HG03432 (cell line): ENCODE measurements at regions not wholly inside any gene's neighbourhood (a gene's known extent, or its start where the extent isn't known, plus 50 kb on each side); places are given as distances from the start of the nearest gene placed in this dataset.

Source experiments
- ATAC-seq: cut with Tn5 transposase; IDR thresholded peaks from one replicate; pipeline ENCODE4 v1.9.1; 2021; ENCODE audit warnings: mild to moderate bottlenecking, moderate library complexity; ENCODE audit not compliant: unreplicated experiment

- no peak for ATAC-seq
Observed at GRCh38 chr4:125434136-125434535, 119.4 kb downstream of the FAT4 start.

DNA sequence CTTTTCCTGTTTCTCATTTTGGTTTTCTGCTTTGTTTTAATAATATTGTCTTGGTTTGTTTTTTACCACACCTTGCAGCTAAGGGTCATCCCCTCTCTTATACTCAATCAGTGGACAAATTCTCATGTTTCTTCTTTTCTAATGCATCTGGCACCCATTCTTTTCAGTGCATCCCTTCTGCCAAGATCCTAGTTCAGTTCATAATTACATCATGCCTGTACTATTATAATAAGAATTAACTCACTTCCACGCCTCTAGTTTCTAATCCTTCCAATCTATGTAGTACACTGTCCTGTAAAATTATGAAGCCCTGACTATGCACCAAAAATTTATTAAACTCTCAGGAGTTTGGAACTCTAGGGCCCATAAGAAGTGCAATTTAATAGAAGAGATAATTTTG is 126.1 kb downstream of the FAT4 start:
- ATAC-seq, result no peak

DNA sequence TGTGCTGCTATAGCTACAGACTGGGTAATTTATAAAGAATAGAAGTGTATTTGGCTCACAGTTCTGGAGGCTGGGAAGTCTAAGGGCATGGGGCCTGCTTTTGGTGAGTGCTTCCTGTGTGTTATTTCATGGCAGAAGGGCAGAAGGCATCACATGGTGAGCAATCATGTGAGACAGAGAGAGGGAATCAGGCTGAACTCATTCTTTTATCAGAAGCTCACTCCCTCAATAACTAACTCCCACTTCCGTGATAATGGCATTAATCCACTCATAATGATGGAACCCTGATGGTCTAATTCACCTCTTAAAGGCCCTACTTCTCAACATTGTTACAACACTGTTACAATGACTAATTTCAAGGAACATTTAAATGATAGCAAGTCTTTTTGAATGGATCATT is 129.4 kb downstream of the FAT4 start:
- ATAC-seq, result no peak

DNA sequence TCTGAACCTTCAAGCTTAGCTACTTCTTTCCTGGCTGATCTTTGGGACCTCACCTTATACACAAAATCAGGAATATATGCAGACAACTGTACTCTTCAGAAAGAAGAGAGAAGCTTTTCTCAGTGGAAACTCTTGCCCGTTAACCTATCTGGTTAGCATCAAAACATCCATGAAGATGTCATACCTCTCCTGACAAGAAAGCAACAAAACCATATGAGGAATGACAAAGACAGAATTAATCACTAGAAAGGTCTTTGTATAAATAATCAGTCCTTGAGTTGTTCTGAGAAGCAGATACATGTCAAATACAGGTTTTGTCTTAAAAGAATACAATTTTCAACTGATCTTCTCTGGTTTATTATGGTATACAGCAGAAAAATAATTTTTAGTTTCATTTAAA is 130.8 kb downstream of the FAT4 start:
- ATAC-seq, result no peak

- ATAC-seq, result no peak
Observed at GRCh38 chr4:125447551-125448290, 133.0 kb downstream of the FAT4 start.

- ATAC-seq, result no peak
Observed at GRCh38 chr4:125456075-125456474, 141.3 kb downstream of the FAT4 start.

DNA sequence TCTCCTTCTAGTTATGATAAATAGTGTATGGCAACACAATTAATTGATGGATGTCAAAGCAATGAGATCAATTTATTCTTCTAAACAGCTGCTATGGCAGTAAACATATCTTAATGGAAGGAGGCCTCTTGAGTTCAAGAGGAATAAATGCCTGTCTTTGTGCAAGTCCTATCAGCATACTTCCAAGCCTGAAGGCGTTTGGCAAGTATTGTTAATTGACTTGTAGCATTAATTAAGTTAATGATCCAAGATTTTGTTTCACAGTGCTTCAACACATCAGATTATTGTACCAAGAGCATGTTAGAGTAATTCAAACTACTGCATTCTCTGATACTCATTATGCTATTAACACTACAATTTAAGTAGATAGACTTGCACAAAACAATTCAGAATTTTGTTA is 144.8 kb downstream of the FAT4 start:
- no peak for ATAC-seq

- no peak for ATAC-seq
Observed at GRCh38 chr4:125461676-125462363, 147.1 kb downstream of the FAT4 start.

- no peak for ATAC-seq
Observed at GRCh38 chr4:125464146-125464545, 149.4 kb downstream of the FAT4 start.

GRCh38 chr4:125481334-125482045 is 166.7 kb downstream of the FAT4 start:
- no peak for ATAC-seq

DNA sequence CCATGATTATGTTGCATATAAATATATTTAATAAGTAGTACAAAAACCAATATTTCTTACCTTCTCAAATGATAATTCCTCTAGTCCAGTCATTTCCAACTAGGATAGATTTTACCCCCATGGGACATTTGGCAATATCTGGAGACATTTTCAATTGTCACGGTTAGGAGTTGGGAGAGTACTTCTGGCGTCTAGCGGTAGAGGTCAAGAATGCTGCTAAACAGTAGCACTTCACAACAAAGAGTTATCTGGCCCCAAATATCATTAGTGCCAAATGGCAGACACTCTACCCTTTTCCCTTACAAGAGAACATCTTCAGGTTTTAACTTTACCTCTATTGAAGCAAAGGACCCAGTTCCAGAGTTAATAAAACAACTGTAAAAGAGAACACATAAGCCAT is 168.1 kb downstream of the FAT4 start:
- ATAC-seq, result no peak

DNA sequence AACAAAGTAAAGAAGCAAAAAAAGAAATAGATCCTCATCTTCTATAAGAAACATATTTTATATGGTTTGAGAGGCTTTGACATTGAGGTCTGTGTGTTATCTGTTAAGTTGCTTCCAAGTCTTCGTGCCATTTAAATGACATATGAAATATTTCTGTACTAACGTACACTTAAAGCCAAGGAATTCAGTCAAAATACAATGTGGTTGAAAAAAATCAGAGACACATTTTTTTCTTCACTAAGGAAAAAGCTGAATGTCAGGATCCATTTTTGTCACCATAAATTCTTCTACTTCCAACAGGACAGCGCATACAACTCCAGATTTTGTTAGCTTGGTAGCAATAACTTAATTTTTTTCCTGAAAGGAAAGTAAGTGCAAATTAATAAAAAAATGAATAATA is 168.5 kb downstream of the FAT4 start:
- ATAC-seq, result no peak

GRCh38 chr4:125484912-125485311 is 170.2 kb downstream of the FAT4 start:
- no peak for ATAC-seq

DNA sequence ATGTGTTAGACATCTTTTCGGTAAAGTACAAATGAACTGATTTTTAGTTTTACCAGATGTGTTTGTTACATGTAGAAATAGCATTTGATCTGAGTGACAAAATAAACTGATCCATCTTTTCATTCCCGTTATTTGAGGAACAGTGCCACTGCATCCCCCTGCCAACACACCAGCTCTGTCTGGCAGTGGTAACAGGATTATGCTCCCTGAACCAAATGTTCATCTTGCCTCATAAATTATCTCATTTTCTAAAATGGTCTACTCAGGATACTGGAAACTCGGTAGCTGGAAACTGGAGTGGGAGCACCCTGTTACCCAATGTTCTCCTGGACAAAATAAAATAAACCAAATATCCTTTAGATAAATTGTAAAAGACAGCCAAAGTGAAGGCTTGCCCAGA is 171.6 kb downstream of the FAT4 start:
- no peak for ATAC-seq

- ATAC-seq, result no peak
Observed at GRCh38 chr4:125489952-125490690, 175.4 kb downstream of the FAT4 start.

- no peak for ATAC-seq
Observed at GRCh38 chr4:125492957-125493356, 178.2 kb downstream of the FAT4 start.

DNA sequence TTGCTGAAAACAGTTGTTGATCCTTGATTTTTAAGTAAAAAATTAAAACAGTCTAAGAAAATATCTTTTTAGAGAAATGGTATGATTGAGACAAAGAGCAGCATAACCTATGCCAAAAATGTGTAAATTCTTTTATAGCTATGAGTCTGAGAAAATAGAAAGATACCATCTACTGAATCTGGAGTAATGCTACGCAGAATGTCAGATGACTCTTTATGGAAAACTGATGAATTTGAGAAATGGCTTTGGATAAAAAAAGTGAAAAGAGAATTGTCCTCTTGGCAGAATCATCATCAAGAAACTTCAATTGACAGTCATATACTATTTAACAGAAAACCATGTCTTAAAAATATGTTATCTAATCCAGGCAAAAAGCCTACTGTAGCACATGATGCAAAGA is 183.1 kb downstream of the FAT4 start:
- no peak for ATAC-seq

DNA sequence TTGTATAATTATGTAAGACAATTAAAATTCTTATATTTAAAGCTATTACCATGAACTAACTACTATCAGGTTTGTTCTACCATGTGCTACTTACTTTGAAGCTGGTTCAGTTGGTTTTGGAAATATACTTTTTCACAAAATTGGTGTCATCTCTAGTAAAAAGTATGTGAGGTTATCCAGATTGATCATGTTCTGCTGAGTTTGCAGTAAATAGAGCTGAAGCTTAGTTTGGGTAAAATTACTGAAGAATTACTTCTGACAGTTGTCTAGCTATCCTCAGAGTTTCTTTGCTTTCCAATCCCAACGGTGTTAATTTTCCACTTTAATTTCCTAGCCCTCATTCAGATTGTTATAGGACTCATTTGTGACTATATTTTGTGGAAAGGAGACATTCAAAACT is 184.2 kb downstream of the FAT4 start:
- ATAC-seq, result no peak

DNA sequence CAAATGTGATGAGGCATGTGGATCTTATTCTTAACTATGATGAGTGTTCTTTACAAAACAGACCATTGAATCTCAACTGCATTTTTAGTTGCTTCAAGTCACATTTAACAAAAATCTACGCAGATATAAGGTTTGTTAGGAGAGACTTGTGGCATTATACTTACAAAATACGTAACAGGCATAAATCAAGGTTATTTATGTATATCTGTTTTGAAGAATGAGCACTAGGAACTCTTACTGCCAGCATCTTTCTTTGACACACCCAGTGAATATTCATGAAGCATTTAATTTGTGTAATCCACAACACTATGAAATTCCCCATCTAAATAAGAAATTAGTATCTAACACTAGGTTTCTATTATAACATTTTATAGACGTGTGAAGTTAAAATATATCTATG is 186.3 kb downstream of the FAT4 start:
- no peak for ATAC-seq

GRCh38 chr4:125501568-125501967 is 186.8 kb downstream of the FAT4 start:
- no peak for ATAC-seq

- no peak for ATAC-seq
Observed at GRCh38 chr4:125505621-125506020, 190.9 kb downstream of the FAT4 start.
